OCI-LY1 (cell line): ENCODE measurements at regions not wholly inside any gene's neighbourhood (a gene's known extent, or its start where the extent isn't known, plus 50 kb on each side); places are given as distances from the start of the nearest gene placed in this dataset.

Experiments used
- EZH2 ChIP-seq: fragments of 200-600 bp; sonication (generic), shearing (Covaris generic); IDR thresholded peaks from 2 replicates; pipeline ENCODE4 v1.8.0; 2017; ENCODE audit warnings: borderline replicate concordance, mixed run types, mild to moderate bottlenecking, antibody characterized with exemption, low read length, moderate library complexity, mixed read lengths
- TF ChIP-seq, protein P1 (sequence below): fragments of 200-600 bp; sonication (generic), shearing (Covaris generic); IDR thresholded peaks from 2 replicates; pipeline ENCODE4 v1.5.1; 2017; ENCODE audit warnings: mild to moderate bottlenecking, antibody characterized with exemption, low read length, moderate library complexity, mixed read lengths

DNA sequence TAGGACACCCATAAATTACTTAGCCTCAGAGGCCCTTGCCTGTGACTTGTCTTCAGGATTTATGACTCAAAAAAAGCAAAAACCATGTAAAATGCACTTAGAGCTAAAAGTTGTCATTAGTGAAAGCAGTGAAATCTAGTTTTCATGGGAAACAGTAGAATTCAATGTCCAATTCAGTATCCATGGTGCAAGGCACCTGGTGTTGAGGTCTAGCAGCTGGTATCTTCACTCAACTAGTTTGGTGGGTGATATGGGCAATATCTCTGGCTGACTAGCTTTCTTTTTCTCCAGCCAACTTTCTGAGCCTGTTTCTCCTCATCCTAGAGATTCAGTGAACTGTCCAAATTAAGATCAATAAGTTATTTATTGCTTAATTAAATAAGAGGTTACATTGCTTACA lies 229.8 kb upstream of the NDST4 start:
- TF ChIP-seq, protein P1, sequence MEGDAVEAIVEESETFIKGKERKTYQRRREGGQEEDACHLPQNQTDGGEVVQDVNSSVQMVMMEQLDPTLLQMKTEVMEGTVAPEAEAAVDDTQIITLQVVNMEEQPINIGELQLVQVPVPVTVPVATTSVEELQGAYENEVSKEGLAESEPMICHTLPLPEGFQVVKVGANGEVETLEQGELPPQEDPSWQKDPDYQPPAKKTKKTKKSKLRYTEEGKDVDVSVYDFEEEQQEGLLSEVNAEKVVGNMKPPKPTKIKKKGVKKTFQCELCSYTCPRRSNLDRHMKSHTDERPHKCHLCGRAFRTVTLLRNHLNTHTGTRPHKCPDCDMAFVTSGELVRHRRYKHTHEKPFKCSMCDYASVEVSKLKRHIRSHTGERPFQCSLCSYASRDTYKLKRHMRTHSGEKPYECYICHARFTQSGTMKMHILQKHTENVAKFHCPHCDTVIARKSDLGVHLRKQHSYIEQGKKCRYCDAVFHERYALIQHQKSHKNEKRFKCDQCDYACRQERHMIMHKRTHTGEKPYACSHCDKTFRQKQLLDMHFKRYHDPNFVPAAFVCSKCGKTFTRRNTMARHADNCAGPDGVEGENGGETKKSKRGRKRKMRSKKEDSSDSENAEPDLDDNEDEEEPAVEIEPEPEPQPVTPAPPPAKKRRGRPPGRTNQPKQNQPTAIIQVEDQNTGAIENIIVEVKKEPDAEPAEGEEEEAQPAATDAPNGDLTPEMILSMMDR = no peak
- no peak for TF ChIP-seq EZH2
